HL-60 (cell line): ENCODE measurements at regions not wholly inside any gene's neighbourhood (a gene's known extent, or its start where the extent isn't known, plus 50 kb on each side); places are given as distances from the start of the nearest gene placed in this dataset.

ENCODE experiments used
- CTCF ChIP-seq: IDR thresholded peaks from one replicate; pipeline ENCODE4 v1.5.1; 2011; ENCODE audit warnings: low read length, control low read depth, inconsistent platforms; ENCODE audit not compliant: insufficient read depth
- GABPA ChIP-seq: IDR thresholded peaks from 2 replicates; pipeline ENCODE4 v1.6.1; 2012; ENCODE audit warnings: low read depth
- REST ChIP-seq: IDR thresholded peaks from 2 replicates; pipeline ENCODE4 v1.6.1; 2012; ENCODE audit warnings: low read depth; ENCODE audit not compliant: insufficient replicate concordance

GRCh38 chr6:19454001-19454720 is 383.0 kb upstream of the ID4 start:
- no peak for TF ChIP-seq GABPA
- TF ChIP-seq CTCF = no peak
- TF ChIP-seq REST = no peak
